Activated T-helper 2 cell treated with anti-CD3 and anti-CD28 coated beads, Interferon-gamma antibody, Interleukin-2, Interleukin-4, amounts not matched to agents 10 μg/mL and 5 μg/mL and 100 μg/mL, durations not matched to agents 14 hours and 24 hours and 36 hours (primary cell): ENCODE measurements at regions not wholly inside any gene's neighbourhood (a gene's known extent, or its start where the extent isn't known, plus 50 kb on each side); places are given as distances from the start of the nearest gene placed in this dataset.
"Not testable (repeated sequence)": the region's sequence is repeated elsewhere in the genome, so short reads cannot be mapped to it uniquely, and the experiment has no call there.

Experiments used
- DNase-seq: peaks from one replicate; pipeline ENCODE4 v3.0.0; 2021; ENCODE audit warnings: low spot score
- H3K27ac Mint-ChIP-seq: one replicate; pipeline ENCODE4 v1.8.0; 2021; ENCODE audit warnings: mixed read lengths
- H3K27me3 Mint-ChIP-seq: one replicate; pipeline ENCODE4 v1.8.0; 2021; ENCODE audit warnings: low read depth, mixed read lengths
- H3K36me3 Mint-ChIP-seq: one replicate; pipeline ENCODE4 v1.8.0; 2021; ENCODE audit warnings: low read depth, mixed read lengths
- H3K4me1 Mint-ChIP-seq: one replicate; pipeline ENCODE4 v1.8.0; 2021; ENCODE audit warnings: low read depth, mixed read lengths
- H3K4me3 Mint-ChIP-seq: one replicate; pipeline ENCODE4 v1.8.0; 2021; ENCODE audit warnings: low read depth, mild to moderate bottlenecking, moderate library complexity, mixed read lengths
- H3K9me3 Mint-ChIP-seq: one replicate; pipeline ENCODE4 v1.8.0; 2021; ENCODE audit warnings: mixed read lengths
- intact Hi-C: fragments of 100-400 bp; cut with micrococcal nuclease; formaldehyde crosslinking; loops from one replicate; pipeline ENCODE4 v1.15.1; 2023

DNA sequence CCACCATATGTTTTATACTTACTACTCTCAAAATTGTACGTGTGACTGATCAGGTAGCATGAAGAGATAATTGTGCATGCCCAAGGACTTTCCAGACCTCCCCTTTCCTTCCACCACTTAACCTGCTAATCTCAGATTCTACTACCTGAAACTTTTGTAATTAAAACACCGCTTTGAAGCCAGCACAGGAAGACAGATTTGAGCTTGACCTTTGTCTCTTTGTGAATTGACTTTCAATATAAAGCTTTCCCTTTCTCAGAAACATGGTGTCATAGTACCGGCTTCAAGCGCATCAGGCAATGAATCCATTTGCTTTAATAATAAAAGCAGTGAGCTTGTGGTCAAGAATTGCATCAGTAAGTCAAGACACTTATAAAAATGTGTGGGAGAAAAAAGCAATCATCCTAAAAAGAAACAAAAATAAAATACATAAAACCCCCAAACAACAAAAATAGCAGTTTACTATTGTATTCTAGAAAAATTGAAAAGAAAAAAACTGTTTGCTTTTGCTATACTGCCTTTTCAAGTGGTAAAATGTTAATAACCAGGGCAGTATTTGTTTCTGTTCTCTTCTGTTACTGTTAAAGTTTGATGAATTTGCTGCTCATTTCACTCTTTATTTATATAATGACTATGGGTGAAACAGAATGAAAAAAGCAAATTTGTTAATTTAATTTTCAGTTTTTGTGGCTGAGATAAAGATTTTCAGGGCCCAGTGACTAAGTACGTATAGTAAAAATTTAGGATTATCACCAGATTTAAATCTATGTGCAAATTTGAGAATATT is 2075.3 kb downstream of the PCDH9 start:
- intact Hi-C loops, result no loop called here
- Mint-ChIP-seq H3K9me3 (peaks cover 36% of the 10 kb centered on the region), H3K36me3 (no peaks in the 10 kb centered on the region), H3K27ac (no peak overlapping the region), H3K27me3 (no peaks in the 10 kb centered on the region), H3K4me3 (no peak overlapping the region), H3K4me1 (peaks cover 6% of the 10 kb centered on the region)
- DNase-seq, result no peak

DNA sequence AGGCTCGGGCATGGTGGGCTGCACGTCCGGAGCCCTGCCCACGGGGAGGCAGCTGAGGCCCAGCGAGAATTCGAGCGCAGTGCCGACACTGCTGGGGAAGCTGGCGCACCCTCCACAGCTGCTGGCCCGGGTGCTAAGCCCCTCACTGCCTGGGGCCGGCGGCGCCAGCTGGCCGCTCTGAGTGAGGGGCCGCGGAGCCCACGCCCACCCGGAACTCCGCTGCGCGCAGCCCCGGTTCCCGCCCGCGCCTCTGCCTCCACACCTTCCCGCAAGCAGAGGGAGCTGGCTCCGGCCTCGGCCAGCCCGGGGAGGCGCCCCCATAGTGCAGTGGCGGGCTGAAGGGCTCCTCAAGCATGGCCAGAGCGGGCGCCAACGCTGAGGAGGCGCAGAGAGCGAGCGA is 2080.4 kb downstream of the PCDH9 start:
- H3K27me3 Mint-ChIP-seq, result no peaks in the 10 kb centered on the region
- H3K27ac Mint-ChIP-seq, result no peak overlapping the region
- peaks cover 6% of the 10 kb centered on the region for H3K4me1 Mint-ChIP-seq
- H3K9me3 Mint-ChIP-seq, result peaks cover 36% of the 10 kb centered on the region
- H3K4me3 Mint-ChIP-seq, result no peak overlapping the region
- DNase-seq, result no peak
- intact Hi-C loops, result no loop called here
- no peaks in the 10 kb centered on the region for H3K36me3 Mint-ChIP-seq

- Mint-ChIP-seq H3K36me3 (no peaks in the 10 kb centered on the region), H3K9me3 (peaks cover 20% of the 10 kb centered on the region)
Measured at GRCh38 chr13:65143920-65144319, 2086.2 kb downstream of the PCDH9 start.

DNA sequence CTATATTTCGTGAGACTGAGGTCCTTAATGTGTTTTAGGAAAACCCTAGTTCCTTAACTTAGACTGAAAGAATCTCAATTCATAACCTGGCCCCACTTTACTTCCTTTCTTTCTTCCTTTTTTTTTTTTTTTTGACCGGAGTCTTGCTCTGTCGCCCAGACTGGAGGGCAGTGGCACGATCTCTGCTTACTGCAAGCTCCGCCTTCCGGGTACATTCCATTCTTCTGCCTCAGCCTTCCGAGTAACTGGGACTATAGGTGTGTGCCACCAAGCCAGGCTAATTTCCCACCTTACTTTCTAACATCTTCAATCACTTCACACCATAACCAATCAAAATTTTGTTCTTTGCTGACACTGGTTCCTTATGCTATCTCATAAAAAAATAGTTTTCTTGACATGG is 2097.0 kb downstream of the PCDH9 start:
- intact Hi-C loops, result no loop called here
- DNase-seq, result no peak
- no peaks in the 10 kb centered on the region for H3K27me3 Mint-ChIP-seq
- no peaks in the 10 kb centered on the region for H3K4me1 Mint-ChIP-seq
- no peak overlapping the region for H3K27ac Mint-ChIP-seq
- H3K36me3 Mint-ChIP-seq, result no peaks in the 10 kb centered on the region
- H3K4me3 Mint-ChIP-seq, result no peak overlapping the region
- peaks cover 44% of the 10 kb centered on the region for H3K9me3 Mint-ChIP-seq

More at GRCh38 chr13:65143920-65144319, 2086.2 kb downstream of the PCDH9 start:
- no peak for DNase-seq
- H3K27me3 Mint-ChIP-seq, result no peaks in the 10 kb centered on the region
- no peak overlapping the region for H3K4me3 Mint-ChIP-seq
- H3K27ac Mint-ChIP-seq, result no peak overlapping the region
- H3K4me1 Mint-ChIP-seq, result no peaks in the 10 kb centered on the region
- intact Hi-C loops, result no loop called here

GRCh38 chr13:65125236-65125635 is 2104.9 kb downstream of the PCDH9 start:
- no peak for DNase-seq
- Mint-ChIP-seq H3K4me3 (no peak overlapping the region), H3K36me3 (no peaks in the 10 kb centered on the region), H3K9me3 (peaks cover 49% of the 10 kb centered on the region), H3K27me3 (no peaks in the 10 kb centered on the region), H3K27ac (no peak overlapping the region), H3K4me1 (no peaks in the 10 kb centered on the region)
- intact Hi-C loops, result no loop called here

GRCh38 chr13:65112531-65112941 is 2117.6 kb downstream of the PCDH9 start:
- Mint-ChIP-seq H3K36me3 (no peaks in the 10 kb centered on the region), H3K27ac (no peak overlapping the region), H3K27me3 (no peaks in the 10 kb centered on the region), H3K9me3 (peaks cover 23% of the 10 kb centered on the region), H3K4me3 (no peak overlapping the region), H3K4me1 (no peaks in the 10 kb centered on the region)
- no peak for DNase-seq
- intact Hi-C loops, result no loop called here

- H3K4me1 Mint-ChIP-seq, result no peaks in the 10 kb centered on the region
- H3K27ac Mint-ChIP-seq, result no peak overlapping the region
- no peaks in the 10 kb centered on the region for H3K27me3 Mint-ChIP-seq
- peaks cover 27% of the 10 kb centered on the region for H3K9me3 Mint-ChIP-seq
- no peak for DNase-seq
- intact Hi-C loops, result no loop called here
- H3K36me3 Mint-ChIP-seq, result no peaks in the 10 kb centered on the region
- H3K4me3 Mint-ChIP-seq, result no peak overlapping the region
Measured at GRCh38 chr13:65112123-65112522, 2118.0 kb downstream of the PCDH9 start.

DNA sequence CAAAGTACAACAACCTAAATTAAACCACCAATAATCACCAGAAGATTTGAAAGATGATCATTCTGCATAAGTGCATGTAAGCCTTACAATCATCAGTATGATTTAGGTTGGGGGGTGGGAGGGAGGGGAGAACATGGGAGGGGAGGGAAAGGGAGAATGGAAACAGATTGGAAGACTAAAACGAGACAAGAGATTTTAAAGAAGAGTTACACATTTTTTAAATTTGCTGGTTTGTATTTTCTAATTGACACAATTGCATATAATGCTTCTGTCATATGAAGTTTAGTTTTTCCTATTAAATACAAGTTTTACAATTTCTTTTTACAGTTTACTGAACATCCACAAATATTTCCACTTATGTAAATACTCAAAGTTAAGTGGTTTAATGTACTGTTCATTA is 2118.9 kb downstream of the PCDH9 start:
- Mint-ChIP-seq H3K27me3 (no peaks in the 10 kb centered on the region), H3K9me3 (peaks cover 36% of the 10 kb centered on the region), H3K4me3 (no peak overlapping the region), H3K27ac (no peak overlapping the region), H3K36me3 (no peaks in the 10 kb centered on the region), H3K4me1 (no peaks in the 10 kb centered on the region)
- DNase-seq, result no peak
- intact Hi-C loops, result no loop called here

DNA sequence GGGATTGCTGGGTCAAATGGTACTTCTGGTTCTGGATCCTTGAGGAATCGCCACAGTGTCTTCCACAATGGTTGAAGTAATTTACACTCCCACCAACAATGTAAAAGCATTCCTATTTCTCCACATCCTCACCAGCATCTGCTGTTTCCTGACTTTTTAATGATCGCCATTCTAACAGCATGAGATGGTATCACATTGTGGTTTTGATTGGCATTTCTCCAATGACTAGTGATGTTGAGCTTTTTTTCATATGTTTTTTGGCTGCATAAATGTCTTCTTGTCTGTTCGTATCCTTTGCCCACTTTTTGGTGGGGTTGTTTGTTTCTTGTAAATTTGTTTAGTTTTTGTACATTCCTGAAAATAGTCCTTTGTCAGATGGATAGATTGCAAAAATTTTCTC is 2125.7 kb downstream of the PCDH9 start:
- intact Hi-C loops, result not testable (repeated sequence)

DNA sequence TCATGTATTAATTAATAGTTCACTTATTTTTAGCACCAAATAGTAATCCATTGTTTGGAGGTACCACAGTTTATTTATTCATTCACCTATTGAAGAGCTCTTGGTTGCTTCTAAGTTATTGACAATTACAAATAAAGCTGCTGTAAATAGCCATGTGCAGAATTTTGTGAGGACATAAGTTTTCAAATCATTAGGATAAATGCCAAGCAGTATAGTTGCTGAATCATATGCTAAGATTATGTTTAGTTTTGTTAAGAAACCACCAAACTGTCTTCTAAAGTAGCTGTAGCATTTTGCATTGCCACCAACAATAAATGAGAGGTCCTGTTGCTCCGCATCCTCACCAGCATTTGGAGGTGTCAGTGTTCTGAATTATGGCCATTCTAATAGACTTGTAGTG is 2126.8 kb downstream of the PCDH9 start:
- H3K9me3 Mint-ChIP-seq, result peaks cover 44% of the 10 kb centered on the region
- no peak for DNase-seq
- H3K27me3 Mint-ChIP-seq, result no peaks in the 10 kb centered on the region
- H3K36me3 Mint-ChIP-seq, result no peaks in the 10 kb centered on the region
- intact Hi-C loops, result no loop called here
- no peak overlapping the region for H3K4me3 Mint-ChIP-seq
- H3K27ac Mint-ChIP-seq, result no peak overlapping the region
- no peaks in the 10 kb centered on the region for H3K4me1 Mint-ChIP-seq

More for the DNA sequence above, 2125.7 kb downstream of the PCDH9 start:
- peaks cover 47% of the 10 kb centered on the region for H3K9me3 Mint-ChIP-seq
- not testable (repeated sequence) for H3K4me3 Mint-ChIP-seq, H3K4me1 Mint-ChIP-seq, DNase-seq, H3K27ac Mint-ChIP-seq, H3K36me3 Mint-ChIP-seq, H3K27me3 Mint-ChIP-seq

DNA sequence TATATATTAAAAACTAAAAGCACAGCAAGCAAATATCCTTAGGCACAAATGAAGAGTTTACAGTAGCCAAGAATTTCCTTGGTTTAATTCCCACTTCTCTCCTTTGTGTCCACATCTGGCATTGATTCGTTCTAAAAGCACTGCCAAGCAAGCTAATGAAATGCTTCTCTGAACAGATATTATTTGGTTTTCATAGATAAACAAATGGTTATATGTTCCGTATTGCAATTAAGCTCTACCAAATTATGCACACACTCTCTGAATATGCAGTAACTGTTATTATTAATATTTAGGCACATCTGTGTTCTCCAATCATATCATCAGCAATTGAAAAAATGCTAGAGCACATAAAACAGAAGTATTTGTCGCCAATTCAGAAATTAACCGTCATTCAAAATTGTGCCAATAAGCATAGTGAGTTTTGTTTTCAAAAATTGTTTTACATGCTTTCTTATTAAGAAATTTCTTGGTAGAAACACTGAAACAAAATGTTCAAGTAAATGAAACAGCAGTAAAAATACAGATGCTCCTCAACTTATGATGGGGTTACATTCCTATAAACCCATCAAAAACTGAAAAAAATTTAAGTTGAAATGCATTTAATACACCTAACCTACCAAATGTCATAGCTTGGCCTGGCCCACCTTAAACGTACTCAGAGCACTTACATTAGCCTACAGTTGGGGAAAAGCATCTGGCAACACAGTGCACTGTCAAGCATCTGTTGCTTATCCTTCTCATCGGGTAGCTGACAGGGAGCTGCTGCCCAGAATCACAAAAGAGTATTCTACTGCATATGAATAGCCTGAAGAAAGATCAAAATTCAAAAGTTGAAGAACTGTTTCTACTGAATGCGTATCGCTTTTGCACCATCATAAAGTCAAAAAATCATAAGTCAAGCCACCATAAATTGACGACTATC is 2134.7 kb downstream of the PCDH9 start:
- Mint-ChIP-seq H3K4me1 (no peaks in the 10 kb centered on the region), H3K9me3 (peaks cover 24% of the 10 kb centered on the region), H3K27me3 (no peaks in the 10 kb centered on the region), H3K36me3 (no peaks in the 10 kb centered on the region), H3K27ac (no peak overlapping the region), H3K4me3 (no peak overlapping the region)
- DNase-seq, result no peak
- intact Hi-C loops, result no loop called here

DNA sequence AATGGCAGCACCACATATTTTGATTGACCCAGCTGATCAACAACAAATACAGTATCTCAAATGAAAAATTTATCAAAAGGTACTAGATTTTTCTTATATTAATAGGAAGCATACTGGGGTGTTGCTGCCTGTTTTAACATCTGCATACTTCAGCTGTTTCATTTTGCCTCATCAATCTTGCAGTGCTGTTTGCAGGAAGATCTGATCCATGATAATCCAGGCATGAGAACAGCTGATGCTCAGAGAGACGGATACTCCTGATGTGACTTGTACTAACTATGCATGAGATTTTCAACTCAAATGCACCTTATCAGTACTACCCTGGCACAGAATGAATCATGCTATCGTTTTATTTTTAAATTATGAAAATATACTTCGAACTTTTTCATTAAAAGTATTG is 2136.8 kb downstream of the PCDH9 start:
- H3K4me1 Mint-ChIP-seq, result no peaks in the 10 kb centered on the region
- H3K36me3 Mint-ChIP-seq, result no peaks in the 10 kb centered on the region
- DNase-seq, result no peak
- H3K27ac Mint-ChIP-seq, result no peak overlapping the region
- no peak overlapping the region for H3K4me3 Mint-ChIP-seq
- peaks cover 29% of the 10 kb centered on the region for H3K9me3 Mint-ChIP-seq
- H3K27me3 Mint-ChIP-seq, result no peaks in the 10 kb centered on the region
- intact Hi-C loops, result no loop called here

DNA sequence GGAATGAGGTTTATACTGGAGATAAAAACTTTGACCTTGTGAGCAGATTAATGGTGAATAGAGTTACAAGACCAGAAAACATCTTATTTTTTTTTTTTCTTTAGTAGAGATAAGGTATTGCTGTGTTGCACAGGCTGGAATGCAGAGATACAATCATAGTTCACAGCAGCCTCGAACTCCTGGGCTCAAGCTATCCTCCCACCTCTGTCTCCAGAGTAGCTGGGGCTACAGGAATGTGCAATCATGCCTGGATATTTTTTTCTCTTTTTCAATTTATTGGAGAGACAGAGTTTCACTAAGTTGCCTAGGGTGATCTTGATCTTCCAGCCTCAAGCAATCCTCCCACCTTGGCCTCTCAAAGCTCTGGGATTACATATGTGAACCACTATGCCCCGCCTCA is 2139.1 kb downstream of the PCDH9 start:
- Mint-ChIP-seq H3K9me3 (peaks cover 21% of the 10 kb centered on the region), H3K36me3 (no peaks in the 10 kb centered on the region)

More for the DNA sequence above, 2139.1 kb downstream of the PCDH9 start:
- H3K27ac Mint-ChIP-seq, result no peak overlapping the region
- no peaks in the 10 kb centered on the region for H3K27me3 Mint-ChIP-seq
- H3K4me3 Mint-ChIP-seq, result no peak overlapping the region
- intact Hi-C loops, result no loop called here
- no peaks in the 10 kb centered on the region for H3K4me1 Mint-ChIP-seq
- DNase-seq, result no peak
